COLO668 (cell line): ENCODE measurements at regions not wholly inside any gene's neighbourhood (a gene's known extent, or its start where the extent isn't known, plus 50 kb on each side); places are given as distances from the start of the nearest gene placed in this dataset.

Experiments
- DNase-seq: peaks from one replicate; lab custom pipeline; 2025; ENCODE audit not compliant: unreplicated experiment; lab: John Stamatoyannopoulos, UW

- no peak for DNase-seq
Measured at GRCh38 chr7:26551740-26552139, 260.1 kb downstream of the SNX10 start.

DNA sequence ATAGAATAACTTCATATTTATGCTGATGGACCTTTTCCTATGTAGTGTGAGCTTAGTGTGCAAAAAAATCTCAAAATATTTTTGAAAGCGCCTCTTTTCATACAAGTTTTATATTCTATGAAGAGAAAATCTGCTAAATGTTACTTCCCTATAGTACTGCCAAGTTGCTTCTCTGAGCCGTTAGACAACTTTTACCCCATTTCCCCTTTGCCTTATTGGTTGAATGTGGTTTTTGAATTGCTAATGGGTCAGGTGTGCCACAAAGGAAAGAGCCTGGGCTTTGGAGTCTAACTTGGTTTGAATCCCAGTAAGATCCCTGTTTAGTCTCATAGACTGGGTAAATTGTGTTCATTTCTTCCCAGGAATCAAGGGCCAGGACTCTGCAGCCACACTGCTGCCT lies 261.5 kb downstream of the SNX10 start:
- no peak for DNase-seq

DNA sequence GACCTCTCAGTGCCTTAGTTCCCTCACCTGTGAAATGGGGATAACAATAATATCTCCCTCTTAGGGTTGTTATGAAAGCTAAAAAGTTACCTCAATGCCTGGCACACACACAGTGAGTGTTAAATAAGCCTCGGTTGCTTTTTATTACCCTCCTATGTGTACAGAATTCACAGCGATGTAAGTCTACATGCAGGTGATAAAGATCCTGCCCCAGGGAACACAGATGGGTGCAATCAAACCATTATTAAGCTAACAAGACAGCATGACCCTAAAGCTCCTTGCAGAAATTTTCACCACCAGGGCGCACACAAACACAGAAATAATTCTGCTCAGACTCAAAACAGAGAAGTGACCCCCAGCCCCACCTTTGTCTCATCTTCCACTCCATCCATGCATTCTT lies 261.9 kb downstream of the SNX10 start:
- DNase-seq: no peak

DNA sequence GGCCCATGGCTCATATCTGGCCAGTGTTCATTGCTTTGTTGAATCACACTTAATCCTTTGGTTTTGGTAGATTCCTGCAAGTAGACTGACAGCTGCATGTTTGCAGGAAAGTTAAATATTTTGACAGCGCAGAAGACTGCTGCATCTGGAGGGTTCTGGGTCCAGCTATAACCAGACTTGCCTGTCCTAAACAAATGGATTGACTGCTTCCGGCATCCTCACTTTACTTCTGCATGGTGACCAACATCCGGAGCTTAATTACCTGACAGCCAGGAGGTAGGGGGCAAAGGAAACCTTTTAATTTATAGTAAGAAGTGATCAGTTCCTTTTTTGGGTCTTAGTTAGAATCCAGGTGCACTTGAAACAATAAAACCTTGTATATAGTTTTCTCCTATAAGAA lies 263.3 kb downstream of the SNX10 start:
- no peak for DNase-seq

GRCh38 chr7:26556061-26556881 lies 264.6 kb downstream of the SNX10 start:
- DNase-seq: no peak

GRCh38 chr7:26560526-26561256 lies 269.0 kb downstream of the SNX10 start:
- no peak for DNase-seq

DNA sequence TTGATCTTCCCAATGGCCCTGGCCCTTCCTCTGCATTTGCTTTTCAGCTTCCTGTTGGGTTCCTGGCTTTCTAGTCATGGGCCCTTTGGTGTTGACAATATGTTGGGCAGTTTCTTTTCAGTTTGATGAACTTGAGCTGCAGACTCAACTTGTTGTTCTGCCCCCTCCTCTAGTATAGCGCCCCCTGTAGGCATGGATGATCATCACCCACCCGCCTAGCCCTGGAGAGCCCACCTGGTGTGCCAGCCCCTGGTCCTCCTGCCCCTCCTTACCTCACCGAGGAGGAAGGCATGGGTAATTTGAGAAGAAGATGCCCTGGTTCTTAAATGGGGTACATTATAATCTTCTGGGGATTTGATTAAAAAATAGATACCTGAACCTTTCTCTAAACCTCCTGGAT lies 271.2 kb downstream of the SNX10 start:
- DNase-seq: no peak

DNA sequence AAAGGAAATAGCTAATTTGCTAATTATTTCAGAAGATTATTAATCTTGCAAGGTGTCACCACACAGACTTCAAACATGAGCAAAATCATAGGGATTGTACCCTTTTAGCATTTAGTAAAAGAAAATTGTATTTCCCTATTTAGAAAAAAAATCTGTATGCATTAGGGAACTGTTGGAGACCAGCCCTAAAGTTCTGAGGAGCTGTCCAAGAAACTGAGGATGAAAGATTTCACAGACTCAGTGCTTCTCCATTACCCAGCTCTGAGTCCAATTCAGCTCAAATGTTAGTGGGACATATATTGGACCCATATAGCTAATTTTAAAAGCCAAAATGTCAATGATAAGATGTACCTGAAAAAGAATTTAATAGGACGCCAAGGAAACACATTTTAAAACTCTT lies 271.7 kb downstream of the SNX10 start:
- no peak for DNase-seq

DNA sequence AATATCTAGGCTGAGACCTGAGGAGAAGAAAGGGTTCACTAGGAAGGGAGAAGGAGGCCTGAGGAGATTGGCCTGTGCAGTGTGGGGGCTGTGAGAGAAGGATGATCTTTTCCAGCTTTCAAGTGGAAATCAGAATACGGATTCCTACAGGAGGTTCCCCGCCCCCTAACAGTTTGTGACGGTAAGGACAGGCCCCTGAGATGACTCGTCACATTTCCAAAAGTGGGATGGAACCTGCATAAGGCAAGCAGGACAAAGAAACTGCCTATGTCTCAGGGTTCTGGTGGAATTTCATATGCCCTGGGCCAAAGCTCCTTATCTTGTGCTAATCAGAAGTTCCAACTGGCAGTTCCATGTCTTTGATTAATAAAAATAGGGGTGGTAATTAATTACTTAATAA lies 275.6 kb downstream of the SNX10 start:
- DNase-seq: no peak

- DNase-seq: no peak
Measured at GRCh38 chr7:26574476-26574875, 282.8 kb downstream of the SNX10 start.

DNA sequence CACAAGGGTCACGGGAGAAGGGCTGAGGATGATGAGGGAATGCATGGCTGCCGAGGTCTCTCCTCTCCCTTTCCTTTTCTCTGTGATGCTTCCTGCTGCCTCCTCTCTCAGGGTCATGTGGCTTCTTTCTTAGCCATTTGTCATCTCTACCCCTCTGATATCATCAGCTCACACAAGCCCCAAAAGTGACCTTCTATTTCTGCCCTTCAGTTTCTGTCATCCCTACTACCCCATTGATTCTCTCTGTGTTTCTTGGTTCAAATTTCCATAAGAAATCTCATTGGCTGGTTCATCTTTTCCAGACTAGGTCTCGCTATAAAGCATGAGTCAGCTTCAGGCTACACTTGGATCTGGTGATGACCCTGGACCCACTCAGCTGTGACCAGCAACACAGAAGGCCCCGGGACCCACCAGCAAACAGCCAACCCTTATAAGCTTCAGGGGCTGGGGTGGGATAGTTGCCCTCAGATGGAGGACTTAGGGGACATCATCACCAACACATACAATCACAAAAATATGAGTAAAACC lies 284.3 kb downstream of the SKAP2 start:
- DNase-seq: no peak

DNA sequence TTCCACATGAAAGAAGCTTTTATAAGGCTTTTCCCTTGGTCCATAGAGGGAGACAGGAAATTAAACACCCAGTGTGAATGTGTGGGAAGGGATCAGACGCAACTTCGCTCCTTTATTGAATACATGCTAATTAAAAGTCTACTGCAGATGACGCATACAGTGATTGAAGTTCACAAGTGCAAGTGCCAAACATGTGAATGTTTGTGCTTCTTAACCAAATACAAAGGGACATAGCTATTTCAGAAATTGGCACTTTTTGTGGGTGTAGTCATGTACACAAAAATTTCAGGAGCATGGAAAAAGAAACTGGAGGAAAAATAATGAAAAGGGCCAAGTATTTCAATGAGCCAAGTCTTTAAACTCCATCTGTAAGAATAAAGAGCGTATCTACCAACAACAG lies 283.7 kb downstream of the SKAP2 start:
- no peak for DNase-seq

- peak; percentile 91 for DNase-seq
Measured at GRCh38 chr7:26583094-26583648, 281.2 kb downstream of the SKAP2 start.

GRCh38 chr7:26584326-26584725 lies 280.1 kb downstream of the SKAP2 start:
- no peak for DNase-seq

DNA sequence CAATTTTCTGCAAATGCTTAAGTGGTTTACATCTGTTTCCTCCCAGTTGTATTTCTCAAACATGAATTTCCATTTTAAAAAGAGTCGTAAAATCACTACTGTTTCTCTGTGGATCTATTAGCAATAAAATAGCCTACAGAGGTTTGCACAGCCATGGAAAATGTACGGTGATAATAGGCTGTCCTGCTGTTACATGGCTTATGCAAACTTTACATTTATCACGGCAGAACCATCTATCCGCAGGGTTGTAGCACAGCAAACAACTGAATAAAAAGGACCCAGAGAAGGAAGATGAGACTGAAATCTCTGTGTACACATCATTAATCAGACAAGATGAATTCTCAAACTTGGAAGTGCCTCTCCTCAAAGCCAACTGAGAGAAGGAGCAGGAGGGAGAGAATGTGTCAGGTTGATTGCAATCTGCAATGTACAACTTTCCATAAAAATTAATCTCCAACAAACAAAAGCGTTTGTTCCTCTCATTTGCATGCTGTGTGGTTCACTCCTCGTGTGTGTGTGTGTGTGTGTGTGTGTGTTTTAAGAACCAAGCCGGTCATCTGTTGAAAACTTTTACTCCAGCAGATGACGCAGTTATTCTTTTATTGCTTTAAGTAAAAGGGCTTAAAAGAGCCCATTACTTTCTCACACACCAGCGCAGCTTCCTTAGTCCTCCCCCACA lies 279.3 kb downstream of the SKAP2 start:
- DNase-seq: peak; percentile 65

GRCh38 chr7:26587536-26587935 lies 276.9 kb downstream of the SKAP2 start:
- no peak for DNase-seq

- peak; percentile 75 for DNase-seq
Measured at GRCh38 chr7:26588511-26588910, 275.9 kb downstream of the SKAP2 start.

DNA sequence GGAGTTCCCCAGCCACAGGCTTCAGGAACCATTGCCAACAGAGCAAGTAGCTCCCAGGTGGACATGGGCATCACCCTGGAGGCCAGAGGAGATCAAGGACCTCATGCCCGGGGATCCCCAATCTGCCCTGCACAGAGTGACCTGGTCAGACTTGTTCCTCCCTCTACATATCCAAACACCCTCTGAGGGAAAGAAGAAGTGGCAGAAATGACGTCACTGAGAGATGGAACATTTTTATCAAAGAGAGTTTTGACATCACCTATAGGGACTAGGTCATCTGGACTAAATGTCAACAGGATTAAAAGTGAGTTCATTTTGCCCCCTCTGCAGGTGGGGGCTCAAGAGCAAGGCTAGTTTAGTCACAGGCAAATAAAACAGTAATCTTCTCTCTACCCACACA lies 273.7 kb downstream of the SKAP2 start:
- DNase-seq: no peak

DNA sequence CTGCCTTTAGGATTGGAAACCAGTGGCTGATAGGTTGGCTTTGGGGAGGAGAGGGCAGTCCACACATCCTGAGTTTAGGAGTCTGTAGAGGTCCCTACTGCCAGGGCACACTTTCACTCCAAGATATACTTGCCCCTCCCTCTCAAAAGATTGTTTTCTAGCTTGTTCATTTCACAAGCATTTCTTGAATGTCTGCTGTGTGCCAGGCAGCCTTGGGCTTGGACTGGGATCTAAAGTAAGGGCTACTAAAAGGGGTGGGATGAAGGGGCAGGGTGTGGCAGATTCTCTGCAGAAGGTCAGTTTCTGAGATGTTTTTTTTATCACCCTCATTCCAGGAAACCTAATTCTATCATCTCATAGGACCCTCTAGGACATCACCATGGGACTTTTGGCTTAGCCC lies 272.4 kb downstream of the SKAP2 start:
- DNase-seq: no peak

DNA sequence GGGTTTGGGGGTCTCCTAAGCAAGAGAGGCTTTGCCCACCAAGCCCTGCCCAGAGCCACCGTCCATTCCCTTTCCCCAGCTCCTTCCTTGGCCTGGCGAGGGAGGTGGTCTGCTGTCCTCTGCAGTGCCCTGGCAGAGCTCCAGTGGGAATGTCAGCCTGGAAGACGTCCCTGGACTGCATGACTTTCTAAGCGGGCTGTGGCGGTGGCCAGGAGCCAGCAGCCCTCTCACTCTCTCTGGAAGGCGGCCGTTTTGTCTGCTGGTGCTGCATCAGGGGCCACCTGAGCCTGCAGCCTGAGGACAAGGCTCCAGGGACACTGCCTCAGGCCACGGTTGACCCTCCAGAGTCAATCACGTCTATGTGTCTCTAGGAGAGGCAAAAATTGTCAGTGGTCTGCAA lies 271.0 kb downstream of the SKAP2 start:
- no peak for DNase-seq

DNA sequence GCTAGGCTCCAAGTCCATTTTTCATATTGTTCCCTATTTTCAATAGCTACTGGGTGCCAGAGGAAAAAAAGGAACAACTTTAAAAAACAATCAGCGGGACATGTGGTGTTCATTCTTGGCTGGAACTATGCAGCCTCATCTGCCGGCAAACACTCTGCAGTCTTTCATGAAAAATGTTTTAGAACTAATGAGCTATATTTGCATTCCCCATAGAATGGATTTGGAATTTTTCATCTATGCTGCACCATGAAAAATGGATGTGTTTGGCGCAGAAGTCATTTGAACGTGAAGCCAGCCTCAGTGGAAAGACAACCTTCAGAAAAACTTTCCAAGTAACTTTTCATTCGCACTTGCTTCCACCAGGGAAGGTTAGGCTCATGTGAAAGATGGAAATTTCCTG lies 270.5 kb downstream of the SKAP2 start:
- no peak for DNase-seq
